HEK293 (cell line): ENCODE measurements at regions not wholly inside any gene's neighbourhood (a gene's known extent, or its start where the extent isn't known, plus 50 kb on each side); places are given as distances from the start of the nearest gene placed in this dataset.

Source experiments
- CTCF ChIA-PET: fragments of 350-600 bp; formaldehyde crosslinking; extraction: SDS; loops from one replicate; lab custom pipeline; 2021; ENCODE audit warnings: antibody characterized with exemption; lab: Yijun Ruan, JAX
- POLR2A ChIA-PET: fragments of 300-600 bp; formaldehyde crosslinking; extraction: SDS; loops from one replicate; lab custom pipeline; 2020; ENCODE audit warnings: antibody characterized with exemption, inconsistent platforms; lab: Yijun Ruan, JAX
- H3K27ac ChIP-seq: fragments of 200-500 bp; sonication (Bioruptor generic); 2 replicates; pipeline ENCODE4 v1.5.1; 2014; ENCODE audit warnings: low read depth, low read length, control low read depth, inconsistent platforms; ENCODE audit errors: extremely low read depth
- H3K36me3 ChIP-seq, 2 experiments: fragments of 200-500 bp in 1 of 2; sonication (Bioruptor generic) in 1 of 2; 1 replicate in 1 of 2; 2 replicates in 1 of 2; pipeline ENCODE4 v1.5.1; 2014 to 2017; ENCODE audit warnings: inconsistent platforms in 2 of 2, low read length in 2 of 2; ENCODE audit not compliant: control insufficient read depth in 2 of 2, insufficient read depth in 1 of 2
- H3K4me1 ChIP-seq: fragments of 200-500 bp; sonication (Bioruptor generic); 2 replicates; pipeline ENCODE4 v1.5.1; 2014; ENCODE audit warnings: mild to moderate bottlenecking, low read length, inconsistent platforms; ENCODE audit not compliant: control insufficient read depth, insufficient read depth
- H3K4me3 ChIP-seq: 2 replicates; pipeline ENCODE4 v1.5.1; 2011; ENCODE audit warnings: low read depth, mild to moderate bottlenecking, control low read depth, low read length, moderate library complexity
- H3K9me3 ChIP-seq: fragments of 200-500 bp; sonication (Bioruptor generic); 2 replicates; pipeline ENCODE4 v1.5.1; 2014; ENCODE audit warnings: low read depth, low read length, inconsistent platforms; ENCODE audit not compliant: control insufficient read depth, insufficient read depth
- CTCF ChIP-seq: fragments of 450-650 bp; formaldehyde crosslinking; IDR thresholded peaks from 2 replicates; pipeline ENCODE4 v1.5.1; 2016; ENCODE audit warnings: missing biosample characterization, missing genetic modification characterization
- MZF1 ChIP-seq: fragments of 450-650 bp; formaldehyde crosslinking; IDR thresholded peaks from 2 replicates; pipeline ENCODE4 v1.5.1; 2017; ENCODE audit warnings: missing biosample characterization, missing genetic modification characterization, borderline replicate concordance
- REPIN1 ChIP-seq: fragments of 450-650 bp; formaldehyde crosslinking; IDR thresholded peaks from 2 replicates; pipeline ENCODE4 v1.5.1; 2017; ENCODE audit warnings: missing biosample characterization, missing genetic modification characterization, low read depth
- SP2 ChIP-seq: fragments of 450-650 bp; formaldehyde crosslinking; IDR thresholded peaks from 2 replicates; pipeline ENCODE4 v1.5.1; 2016; ENCODE audit warnings: missing biosample characterization, missing genetic modification characterization
- SP3 ChIP-seq: fragments of 450-650 bp; formaldehyde crosslinking; IDR thresholded peaks from 2 replicates; pipeline ENCODE4 v1.5.1; 2016; ENCODE audit warnings: missing biosample characterization, missing genetic modification characterization
- TSHZ1 ChIP-seq: fragments of 450-650 bp; formaldehyde crosslinking; IDR thresholded peaks from 2 replicates; pipeline ENCODE4 v1.5.1; 2016; ENCODE audit warnings: missing biosample characterization, missing genetic modification characterization, borderline replicate concordance
- ZBTB48 ChIP-seq: fragments of 450-650 bp; formaldehyde crosslinking; IDR thresholded peaks from 2 replicates; pipeline ENCODE4 v1.5.1; 2016; ENCODE audit warnings: missing biosample characterization, missing genetic modification characterization
- ZNF114 ChIP-seq: fragments of 450-650 bp; formaldehyde crosslinking; IDR thresholded peaks from 2 replicates; pipeline ENCODE4 v1.5.0; 2017; ENCODE audit warnings: missing biosample characterization, missing genetic modification characterization
- ZNF148 ChIP-seq: fragments of 450-650 bp; formaldehyde crosslinking; IDR thresholded peaks from 2 replicates; pipeline ENCODE4 v1.5.0; 2017; ENCODE audit warnings: missing biosample characterization, missing genetic modification characterization, borderline replicate concordance
- ZNF169 ChIP-seq: fragments of 450-650 bp; formaldehyde crosslinking; IDR thresholded peaks from 2 replicates; pipeline ENCODE4 v1.5.1; 2016; ENCODE audit warnings: missing biosample characterization, missing genetic modification characterization
- ZNF221 ChIP-seq: fragments of 450-650 bp; formaldehyde crosslinking; IDR thresholded peaks from 2 replicates; pipeline ENCODE4 v1.5.1; 2017; ENCODE audit warnings: missing biosample characterization, missing genetic modification characterization, borderline replicate concordance
- ZNF223 ChIP-seq: fragments of 450-650 bp; formaldehyde crosslinking; IDR thresholded peaks from 2 replicates; pipeline ENCODE4 v1.5.1; 2016; ENCODE audit warnings: missing biosample characterization, missing genetic modification characterization
- ZNF266 ChIP-seq: fragments of 450-650 bp; formaldehyde crosslinking; IDR thresholded peaks from 2 replicates; pipeline ENCODE4 v1.5.1; 2016; ENCODE audit warnings: missing biosample characterization, missing genetic modification characterization, low read depth
- ZNF391 ChIP-seq: fragments of 450-650 bp; formaldehyde crosslinking; IDR thresholded peaks from 2 replicates; pipeline ENCODE4 v1.5.1; 2016; ENCODE audit warnings: low read depth, missing biosample characterization, missing genetic modification characterization, borderline replicate concordance
- ZNF426 ChIP-seq: fragments of 450-650 bp; formaldehyde crosslinking; IDR thresholded peaks from 2 replicates; pipeline ENCODE4 v1.5.1; 2017; ENCODE audit warnings: missing biosample characterization, missing genetic modification characterization, mild to moderate bottlenecking, inconsistent platforms, moderate library complexity
- ZNF514 ChIP-seq: fragments of 450-650 bp; formaldehyde crosslinking; IDR thresholded peaks from 2 replicates; pipeline ENCODE4 v1.5.1; 2016; ENCODE audit warnings: missing biosample characterization, missing genetic modification characterization
- ZNF555 ChIP-seq: fragments of 450-650 bp; formaldehyde crosslinking; conservative IDR thresholded peaks from 2 replicates; pipeline ENCODE4 v1.5.1; 2017; ENCODE audit warnings: missing biosample characterization, mild to moderate bottlenecking, missing genetic modification characterization, inconsistent platforms
- ZNF629 ChIP-seq: fragments of 450-650 bp; formaldehyde crosslinking; IDR thresholded peaks from 2 replicates; pipeline ENCODE4 v1.5.1; 2017; ENCODE audit warnings: missing biosample characterization, missing genetic modification characterization
- ZNF830 ChIP-seq: fragments of 450-650 bp; IDR thresholded peaks from 2 replicates; pipeline ENCODE4 v1.5.0; 2018; ENCODE audit warnings: missing biosample characterization, missing genetic modification characterization, low read depth, mild to moderate bottlenecking, moderate library complexity
- ZNF843 ChIP-seq: fragments of 450-650 bp; formaldehyde crosslinking; IDR thresholded peaks from 2 replicates; pipeline ENCODE4 v1.5.1; 2016; ENCODE audit warnings: missing biosample characterization, missing genetic modification characterization

DNA sequence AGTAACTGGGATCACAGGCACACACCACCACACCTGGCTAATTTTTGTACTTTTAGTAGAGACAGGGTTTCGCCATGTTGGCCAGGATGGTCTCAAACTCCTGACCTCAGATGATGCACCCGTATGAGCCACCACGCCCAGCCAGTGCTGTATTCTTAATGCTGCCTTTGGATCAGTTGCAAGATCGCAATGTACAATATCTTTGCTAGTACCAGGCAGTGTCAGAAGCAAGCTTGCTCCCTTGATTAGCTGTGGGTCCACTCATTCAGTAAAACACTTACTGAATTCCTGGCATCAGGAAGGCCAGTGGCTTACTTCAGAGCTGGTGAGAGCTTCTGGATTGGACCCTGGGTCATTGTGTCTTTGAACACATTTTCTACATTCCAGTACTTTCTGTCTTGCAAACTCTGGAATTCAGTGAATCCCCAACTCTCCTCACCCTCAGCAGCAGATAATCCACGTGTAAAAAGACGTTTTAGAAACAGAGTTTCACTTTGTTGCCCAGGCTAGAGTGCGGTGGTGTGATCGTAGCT, 1183.7 kb downstream of the AACS start:
- H3K27ac ChIP-seq, result no peak overlapping the region
- no peaks in the 10 kb centered on the region for H3K9me3 ChIP-seq
- POLR2A ChIA-PET, result no interaction called here
- H3K36me3 ChIP-seq, result no peaks in the 10 kb centered on the region
- TF ChIP-seq ZNF223 (no peak), MZF1 (tag by site-specific recombination) (no peak), ZNF148 (tag by site-specific recombination) (no peak), ZNF391 (tag by site-specific recombination) (no peak), SP3 (tag by site-specific recombination) (no peak), CTCF (tag by site-specific recombination) (no peak)
- CTCF ChIA-PET, result no interaction called here
- no peaks in the 10 kb centered on the region for H3K4me1 ChIP-seq
- H3K4me3 ChIP-seq, result no peak overlapping the region

- POLR2A ChIA-PET, result no interaction called here
- CTCF ChIA-PET, result no interaction called here
- Histone ChIP-seq H3K4me1 (no peaks in the 10 kb centered on the region), H3K27ac (no peak overlapping the region), H3K4me3 (no peak overlapping the region), H3K36me3 (no peaks in the 10 kb centered on the region), H3K9me3 (no peaks in the 10 kb centered on the region)
- TF ChIP-seq ZNF169 (tag by site-specific recombination) (no peak), TSHZ1 (tag by site-specific recombination) (no peak), REPIN1 (tag by site-specific recombination) (no peak), ZNF629 (no peak), ZBTB48 (tag by site-specific recombination) (no peak), ZNF555 (tag by site-specific recombination) (no peak), ZNF843 (tag by site-specific recombination) (no peak), ZNF221 (tag by site-specific recombination) (no peak), ZNF114 (tag by site-specific recombination) (no peak), ZNF830 (no peak), ZNF266 (tag by site-specific recombination) (no peak), SP2 (tag by site-specific recombination) (no peak), ZNF514 (tag by site-specific recombination) (no peak), ZNF426 (tag by site-specific recombination) (no peak)
These were observed 1193.0 kb downstream of the AACS start for GRCh38 chr12:126258190-126258589.
